Motor neuron (in vitro differentiated cells): ENCODE measurements at regions not wholly inside any gene's neighbourhood (a gene's known extent, or its start where the extent isn't known, plus 50 kb on each side); places are given as distances from the start of the nearest gene placed in this dataset.
"Not testable (repeated sequence)": the region's sequence is repeated elsewhere in the genome, so short reads cannot be mapped to it uniquely, and the experiment has no call there.

Experiments
- ATAC-seq, 8 experiments: fragments of 200-7000 bp; cut with Tn5 transposase; replicated peaks in 6 of 8; 2 replicates each; pipeline ENCODE4 v1.8.0; 2021; ENCODE audit warnings: mild to moderate bottlenecking in 8 of 8, moderate library complexity in 8 of 8
- H3K27ac ChIP-seq, 2 donors: fragments of 250-450 bp; sonication (Bioruptor Pico); 2 replicates each; pipeline ENCODE4 v1.9.0; 2021; ENCODE audit warnings: antibody characterized with exemption in 2 of 2, mild to moderate bottlenecking in 2 of 2, moderate library complexity in 1 of 2
- H3K4me1 ChIP-seq, 2 donors: fragments of 250-450 bp; sonication (Bioruptor Pico); replicated peaks in 1 of 2; 2 replicates each; pipeline ENCODE4 v1.6.1; 2021; ENCODE audit warnings: antibody characterized with exemption in 2 of 2, mild to moderate bottlenecking in 2 of 2, moderate library complexity in 1 of 2
- H3K4me3 ChIP-seq, 5 donors: fragments of 250-450 bp; sonication (Bioruptor Pico); 2 replicates each; pipeline ENCODE4 v1.9.0; 2021; ENCODE audit warnings: antibody characterized with exemption in 5 of 5, mild to moderate bottlenecking in 5 of 5, moderate library complexity in 4 of 5
- WGBS, 10 experiments: fragments of 450-650 bp; shearing (Covaris generic); methylation state at CpG; one replicate each; pipeline ENCODE4 v1.0.0; 2022; 5-methylcytosine and 5-hydroxymethylcytosine counted together
- in situ Hi-C, 9 experiments: fragments of 400-800 bp; cut with MboI; loops; one replicate each; pipeline ENCODE4 v1.15.0; 2021; ENCODE audit warnings: low sequenced_read_pairs in 9 of 9, low pct_unique_long_range_greater_than_20kb in 2 of 9; ENCODE audit not compliant: unreplicated experiment in 9 of 9

- H3K4me1 ChIP-seq = no peaks in the 10 kb centered on the region
- no peak overlapping the region for H3K4me3 ChIP-seq
- WGBS, 10 experiments = 0 to 100% (median 77%) methylated on average over 1 of the region's 1 CpG; no CpG with 5 or more reads in 4 of the 10 experiments
- no peak overlapping the region for H3K27ac ChIP-seq
- in situ Hi-C loops = no loop called here
- ATAC-seq = no peak
Measured at GRCh38 chr3:191715585-191715984, 254.6 kb downstream of the PYDC2 start.

GRCh38 chr3:191721390-191721861, 260.5 kb downstream of the PYDC2 start:
- H3K4me1 ChIP-seq = no peaks in the 10 kb centered on the region
- 8 to 87% (median 69%) methylated on average over 2 to 4 of the region's 4 CpGs; no CpG with 5 or more reads in 1 of the 10 experiments for WGBS, 10 experiments
- no peak overlapping the region for H3K4me3 ChIP-seq
- in situ Hi-C loops = no loop called here
- H3K27ac ChIP-seq = no peak overlapping the region
- ATAC-seq = no peak

- WGBS, 10 experiments = 14 to 80% (median 61%) methylated on average over 1 of the region's 1 CpG; no CpG with 5 or more reads in 2 of the 10 experiments
- no peak for ATAC-seq
- H3K27ac ChIP-seq = no peak overlapping the region
Measured at GRCh38 chr3:191721990-191722389, 261.0 kb downstream of the PYDC2 start.

GRCh38 chr3:191727338-191727737, 266.4 kb downstream of the PYDC2 start:
- no peak for ATAC-seq
- 13 to 88% (median 67%) methylated on average over 1 of the region's 1 CpG; no CpG with 5 or more reads in 1 of the 10 experiments for WGBS, 10 experiments

More at GRCh38 chr3:191721990-191722389, 261.0 kb downstream of the PYDC2 start:
- in situ Hi-C loops = no loop called here
- Histone ChIP-seq H3K4me3 (no peak overlapping the region), H3K4me1 (no peaks in the 10 kb centered on the region)

GRCh38 chr3:191728186-191728585, 267.2 kb downstream of the PYDC2 start:
- in situ Hi-C loops = no loop called here
- Histone ChIP-seq H3K27ac (no peak overlapping the region), H3K4me1 (no peaks in the 10 kb centered on the region), H3K4me3 (no peak overlapping the region)
- no peak for ATAC-seq
- 13 to 100% (median 89%) methylated on average over 1 of the region's 1 CpG; no CpG with 5 or more reads in 1 of the 10 experiments for WGBS, 10 experiments

More at GRCh38 chr3:191727338-191727737, 266.4 kb downstream of the PYDC2 start:
- H3K27ac ChIP-seq = no peak overlapping the region
- in situ Hi-C loops = no loop called here
- H3K4me3 ChIP-seq = no peak overlapping the region
- no peaks in the 10 kb centered on the region for H3K4me1 ChIP-seq

- Histone ChIP-seq H3K4me1 (no peaks in the 10 kb centered on the region), H3K4me3 (no peak overlapping the region), H3K27ac (no peak overlapping the region)
- no peak for ATAC-seq
- in situ Hi-C loops = no loop called here
- 20 to 100% (median 73%) methylated on average over 1 of the region's 1 CpG; no CpG with 5 or more reads in 6 of the 10 experiments for WGBS, 10 experiments
Measured at GRCh38 chr3:191737742-191738141, 276.8 kb downstream of the PYDC2 start.

GRCh38 chr3:191740712-191741111, 279.7 kb downstream of the PYDC2 start:
- H3K27ac ChIP-seq = no peak overlapping the region
- 6 to 80% (median 57%) methylated on average over 1 to 2 of the region's 2 CpGs; no CpG with 5 or more reads in 4 of the 10 experiments for WGBS, 10 experiments
- in situ Hi-C loops = no loop called here
- no peaks in the 10 kb centered on the region for H3K4me1 ChIP-seq
- no peak for ATAC-seq
- no peak overlapping the region for H3K4me3 ChIP-seq

- H3K4me3 ChIP-seq, H3K4me1 ChIP-seq, in situ Hi-C loops, H3K27ac ChIP-seq, ATAC-seq: not testable (repeated sequence)
- WGBS, 10 experiments = 0 to 80% (median 57%) methylated on average over 1 of the region's 1 CpG; no CpG with 5 or more reads in 5 of the 10 experiments
Measured at GRCh38 chr3:191741847-191742350, 280.9 kb downstream of the PYDC2 start.

- no peak for ATAC-seq
- Histone ChIP-seq H3K4me1 (no peaks in the 10 kb centered on the region), H3K27ac (no peak overlapping the region), H3K4me3 (no peak overlapping the region)
- in situ Hi-C loops = no loop called here
- 60 to 100% (median 90%) methylated on average over 1 to 10 of the region's 11 CpGs; no CpG with 5 or more reads in 2 of the 10 experiments for WGBS, 10 experiments
Measured at GRCh38 chr3:191743283-191743682, 282.3 kb downstream of the PYDC2 start.

GRCh38 chr3:191750618-191751017, 289.7 kb downstream of the PYDC2 start:
- no peaks in the 10 kb centered on the region for H3K4me1 ChIP-seq
- WGBS, 10 experiments = 0 to 83% (median 58%) methylated on average over 1 to 3 of the region's 3 CpGs
- in situ Hi-C loops = no loop called here
- ATAC-seq = peak in 2 of 8 experiments; percentile 28 to 53
- no peak overlapping the region for H3K4me3 ChIP-seq
- H3K27ac ChIP-seq = no peak overlapping the region

- WGBS, 10 experiments = 0 to 100% (median 56%) methylated on average over 2 to 3 of the region's 3 CpGs; no CpG with 5 or more reads in 2 of the 10 experiments
- in situ Hi-C loops = no loop called here
- Histone ChIP-seq H3K4me1 (no peaks in the 10 kb centered on the region), H3K27ac (no peak overlapping the region), H3K4me3 (no peak overlapping the region)
- ATAC-seq = peak in 1 of 8 experiments; percentile 31
Measured at GRCh38 chr3:191753196-191753595, 292.2 kb downstream of the PYDC2 start.

- 0 to 100% (median 80%) methylated on average over 2 of the region's 2 CpGs; no CpG with 5 or more reads in 3 of the 10 experiments for WGBS, 10 experiments
- peak in 1 of 8 experiments; percentile 25 for ATAC-seq
- Histone ChIP-seq H3K4me1 (peaks cover 6 to 9% of the 10 kb centered on the region in 2 donors), H3K27ac (no peak overlapping the region), H3K4me3 (no peak overlapping the region)
- in situ Hi-C loops = no loop called here
Measured at GRCh38 chr3:191761906-191762305, 300.9 kb downstream of the PYDC2 start.

GRCh38 chr3:191762323-191762960, 301.5 kb downstream of the PYDC2 start:
- in situ Hi-C loops = no loop called here
- Histone ChIP-seq H3K27ac (no peak overlapping the region), H3K4me1 (peaks cover 6 to 9% of the 10 kb centered on the region in 2 donors), H3K4me3 (no peak overlapping the region)
- WGBS, 10 experiments = 2 to 78% (median 63%) methylated on average over 2 to 5 of the region's 5 CpGs
- ATAC-seq = peak; percentile 82 to 100 (median 88)
